ENCODE measurements at regions not wholly inside any gene's neighbourhood (a gene's known extent, or its start where the extent isn't known, plus 50 kb on each side); places are given as distances from the start of the nearest gene placed in this dataset.

GRCh38 chr2:196404276-196404675 lies 232.9 kb upstream of the STK17B start:
- 0 out of 2 replicates have a peak, but pooled peaks have one; percentile 5 for TF ChIP-seq CTCF (IDR thresholded peaks at IDR 0.05; ENCODE audit: low read depth, low read length)
- no peak for TF ChIP-seq EZH2phosphoT487 (IDR thresholded peaks at IDR 0.05; ENCODE audit: low read depth)

Data from OCI-LY3 (cell line).